Fibroblast of lung (primary cell): ENCODE measurements at regions not wholly inside any gene's neighbourhood (a gene's known extent, or its start where the extent isn't known, plus 50 kb on each side); places are given as distances from the start of the nearest gene placed in this dataset.

Experiments
- DNase-seq, 2 donors: peaks; one replicate each; pipeline versions ENCODE4 v3.0.0 to v3.0.0-alpha.2; 2010; ENCODE audit warnings: low read depth in 2 of 2
- H2AFZ ChIP-seq: 2 replicates; pipeline ENCODE4 v1.5.1; 2012; ENCODE audit warnings: low read length, control low read depth, inconsistent platforms
- H3K27ac ChIP-seq: 2 replicates; pipeline ENCODE4 v1.5.1; 2011; ENCODE audit warnings: low read length, control low read depth; ENCODE audit not compliant: insufficient read depth
- H3K27me3 ChIP-seq: 2 replicates; pipeline ENCODE4 v1.5.1; 2011; ENCODE audit warnings: mild to moderate bottlenecking, low read length; ENCODE audit not compliant: control insufficient read depth, insufficient read depth
- H3K36me3 ChIP-seq: 2 replicates; pipeline ENCODE4 v1.5.1; 2011; ENCODE audit warnings: low read length; ENCODE audit not compliant: control insufficient read depth, insufficient read depth
- H3K4me1 ChIP-seq: 2 replicates; pipeline ENCODE4 v1.5.1; 2011; ENCODE audit warnings: low read length; ENCODE audit not compliant: control insufficient read depth, insufficient read depth; ENCODE audit errors: extremely low read depth
- H3K4me2 ChIP-seq: 2 replicates; pipeline ENCODE4 v1.5.1; 2011; ENCODE audit warnings: low read length, control low read depth; ENCODE audit not compliant: insufficient read depth; ENCODE audit errors: extremely low read depth
- H3K4me3 ChIP-seq, 4 experiments: fragments of 200-600 bp in 1 of 4; sonication (generic) in 1 of 4; replicated peaks in 1 of 4; 2 replicates each; pipeline ENCODE4 v1.5.1; 2011 to 2016; ENCODE audit warnings: low read length in 4 of 4, low read depth in 3 of 4, mild to moderate bottlenecking in 3 of 4, control low read depth in 2 of 4, inconsistent platforms in 1 of 4, mixed read lengths in 1 of 4; ENCODE audit not compliant: insufficient read depth in 1 of 4; ENCODE audit errors: control extremely low read depth in 1 of 4
- H3K79me2 ChIP-seq: 2 replicates; pipeline ENCODE4 v1.5.1; 2012; ENCODE audit warnings: mild to moderate bottlenecking, low read length, inconsistent platforms; ENCODE audit not compliant: control insufficient read depth, insufficient read depth
- H3K9ac ChIP-seq: 2 replicates; pipeline ENCODE4 v1.5.1; 2011; ENCODE audit warnings: mild to moderate bottlenecking, low read length, control low read depth; ENCODE audit not compliant: insufficient read depth
- H3K9me3 ChIP-seq: 2 replicates; pipeline ENCODE4 v1.5.1; 2012; ENCODE audit warnings: low read depth, low read length; ENCODE audit not compliant: control insufficient read depth, insufficient read depth
- H4K20me1 ChIP-seq: 2 replicates; pipeline ENCODE4 v1.5.1; 2011; ENCODE audit warnings: low read length; ENCODE audit not compliant: control insufficient read depth, insufficient read depth; ENCODE audit errors: extremely low read depth
- CTCF ChIP-seq, 2 donors: IDR thresholded peaks in 1 of 2; conservative IDR thresholded peaks in 1 of 2; 1 replicate in 1 of 2; 2 replicates in 1 of 2; pipeline ENCODE4 v1.5.1; 2011 to 2012; ENCODE audit warnings: low read length in 2 of 2, control low read depth in 1 of 2, inconsistent platforms in 1 of 2, low read depth in 1 of 2, mild to moderate bottlenecking in 1 of 2
- EZH2 ChIP-seq: IDR thresholded peaks from 2 replicates; pipeline ENCODE4 v1.5.1; 2012; ENCODE audit warnings: low read length, control low read depth, mild to moderate bottlenecking; ENCODE audit errors: missing control alignments

GRCh38 chr2:195367809-195368208, 289.2 kb upstream of the SLC39A10 start:
- Histone ChIP-seq H3K27me3 (no peaks in the 10 kb centered on the region), H3K27ac (no peak overlapping the region), H4K20me1 (no peaks in the 10 kb centered on the region), H3K4me3 (no peak overlapping the region), H3K9me3 (no peaks in the 10 kb centered on the region), H3K4me2 (no peak overlapping the region), H3K4me1 (peaks cover 5% of the 10 kb centered on the region), H2AFZ (no peak overlapping the region), H3K9ac (no peak overlapping the region), H3K79me2 (no peaks in the 10 kb centered on the region), H3K36me3 (no peaks in the 10 kb centered on the region)
- TF ChIP-seq CTCF (conservative IDR thresholded peaks at IDR 0.05 in 1 of 2, IDR thresholded peaks at IDR 0.05 in 1 of 2; ENCODE audit: low read depth in 1 of 2, low read length in 2 of 2) (no peak), EZH2 (no peak)
- DNase-seq: no peak

GRCh38 chr2:195364015-195364965, 292.7 kb upstream of the SLC39A10 start:
- H3K36me3 ChIP-seq: no peaks in the 10 kb centered on the region
- H3K4me3 ChIP-seq: peak overlapping the region in 1 of 4 experiments; percentile 11
- no peak for TF ChIP-seq CTCF (conservative IDR thresholded peaks at IDR 0.05 in 1 of 2, IDR thresholded peaks at IDR 0.05 in 1 of 2; ENCODE audit: low read depth in 1 of 2, low read length in 2 of 2)
- TF ChIP-seq EZH2: no peak
- H3K27ac ChIP-seq: peak overlapping the region; percentile 59
- no peaks in the 10 kb centered on the region for H4K20me1 ChIP-seq
- no peak overlapping the region for H3K9ac ChIP-seq
- DNase-seq: peak; percentile 65 to 76
- H3K9me3 ChIP-seq: no peaks in the 10 kb centered on the region
- H3K4me1 ChIP-seq: peaks cover 5% of the 10 kb centered on the region
- H3K27me3 ChIP-seq: no peaks in the 10 kb centered on the region
- peak overlapping the region; percentile 45 for H3K4me2 ChIP-seq
- H3K79me2 ChIP-seq: no peaks in the 10 kb centered on the region
- H2AFZ ChIP-seq: peak overlapping the region; percentile 74

GRCh38 chr2:195363496-195363895, 293.5 kb upstream of the SLC39A10 start:
- Histone ChIP-seq H3K4me2 (peak overlapping the region; percentile 45), H3K27ac (peak overlapping the region; percentile 22), H3K4me3 (peak overlapping the region in 1 of 4 experiments; percentile 11), H4K20me1 (no peaks in the 10 kb centered on the region), H3K36me3 (no peaks in the 10 kb centered on the region), H3K27me3 (no peaks in the 10 kb centered on the region), H3K9me3 (no peaks in the 10 kb centered on the region), H3K79me2 (no peaks in the 10 kb centered on the region), H2AFZ (no peak overlapping the region), H3K4me1 (peaks cover 5% of the 10 kb centered on the region), H3K9ac (no peak overlapping the region)
- DNase-seq: peak; percentile 43 to 88
- TF ChIP-seq EZH2 (no peak), CTCF (conservative IDR thresholded peaks at IDR 0.05 in 1 of 2, IDR thresholded peaks at IDR 0.05 in 1 of 2; ENCODE audit: low read depth in 1 of 2, low read length in 2 of 2) (no peak)
